ENCODE measurements at regions not wholly inside any gene's neighbourhood (a gene's known extent, or its start where the extent isn't known, plus 50 kb on each side); places are given as distances from the start of the nearest gene placed in this dataset.

GRCh38 chr7:24069751-24070150 is 214.2 kb upstream of the NPY start:
- ChIA-PET CTCF (ENCODE audit: partially characterized antibody) (no interaction called here), POLR2A (ENCODE audit: partially characterized antibody) (no interaction called here)
- DNase-seq = no peak

GRCh38 chr7:24073651-24074420 is 210.2 kb upstream of the NPY start:
- peak overlapping the region in 6 of 8 donors; percentile 40 to 79 (median 65) for H3K4me3 Mint-ChIP-seq
- no peaks in the 10 kb centered on the region for H3K27me3 ChIP-seq (ENCODE audit: insufficient read depth, low read length)
- no peak overlapping the region for H3K4me3 ChIP-seq (ENCODE audit: low read length in 2 of 2)
- peaks cover 7% of the 10 kb centered on the region for H3K4me1 ChIP-seq (ENCODE audit: insufficient read depth, low read length)
- no peak for DNase-seq
- ChIA-PET CTCF (ENCODE audit: partially characterized antibody) (no interaction called here), POLR2A (ENCODE audit: partially characterized antibody) (no interaction called here)
- H3K4me1 Mint-ChIP-seq = peaks cover 4 to 23% (median 14%) of the 10 kb centered on the region in 4 donors
- H3K36me3 Mint-ChIP-seq = no peaks in the 10 kb centered on the region
- no peaks in the 10 kb centered on the region for H3K9me3 ChIP-seq (ENCODE audit: control insufficient read depth in 1 of 2, low read length in 2 of 2)
- no peak overlapping the region for H3K27ac ChIP-seq (ENCODE audit: low read depth, low read length)
- H3K27ac Mint-ChIP-seq = peak overlapping the region in 1 of 7 donors; percentile 48
- no peaks in the 10 kb centered on the region for H3K9me3 Mint-ChIP-seq
- peaks cover 0 to 6% of the 10 kb centered on the region in 2 donors for H3K27me3 Mint-ChIP-seq
- intact Hi-C loops (cut with micrococcal nuclease) = no loop called here
- H3K36me3 ChIP-seq (ENCODE audit: insufficient read depth, low read length) = no peaks in the 10 kb centered on the region

More at GRCh38 chr7:24069751-24070150, 214.2 kb upstream of the NPY start:
- Mint-ChIP-seq H3K27me3 (peaks cover 0 to 6% of the 10 kb centered on the region in 2 donors), H3K27ac (no peak overlapping the region), H3K4me3 (no peak overlapping the region), H3K36me3 (no peaks in the 10 kb centered on the region), H3K9me3 (no peaks in the 10 kb centered on the region), H3K4me1 (peaks cover 0 to 11% (median 8%) of the 10 kb centered on the region in 4 donors)
- no peak overlapping the region for H3K4me3 ChIP-seq (ENCODE audit: low read length in 2 of 2)
- H3K4me1 ChIP-seq (ENCODE audit: insufficient read depth, low read length) = no peaks in the 10 kb centered on the region
- intact Hi-C loops (cut with micrococcal nuclease) = no loop called here
- no peak overlapping the region for H3K27ac ChIP-seq (ENCODE audit: low read depth, low read length)
- H3K27me3 ChIP-seq (ENCODE audit: insufficient read depth, low read length) = no peaks in the 10 kb centered on the region
- no peaks in the 10 kb centered on the region for H3K9me3 ChIP-seq (ENCODE audit: control insufficient read depth in 1 of 2, low read length in 2 of 2)
- no peaks in the 10 kb centered on the region for H3K36me3 ChIP-seq (ENCODE audit: insufficient read depth, low read length)

- Mint-ChIP-seq H3K27me3 (peaks cover 0 to 6% of the 10 kb centered on the region in 2 donors), H3K4me1 (peaks cover 4 to 23% (median 14%) of the 10 kb centered on the region in 4 donors), H3K4me3 (peak overlapping the region in 4 of 8 donors; percentile 0 to 79 (median 76)), H3K27ac (peak overlapping the region in 2 of 7 donors; percentile 46 to 77), H3K36me3 (no peaks in the 10 kb centered on the region), H3K9me3 (no peaks in the 10 kb centered on the region)
- Histone ChIP-seq H3K36me3 (ENCODE audit: insufficient read depth, low read length) (no peaks in the 10 kb centered on the region), H3K4me3 (ENCODE audit: low read length in 2 of 2) (no peak overlapping the region), H3K27me3 (ENCODE audit: insufficient read depth, low read length) (no peaks in the 10 kb centered on the region), H3K4me1 (ENCODE audit: insufficient read depth, low read length) (peaks cover 7% of the 10 kb centered on the region), H3K9me3 (ENCODE audit: control insufficient read depth in 1 of 2, low read length in 2 of 2) (no peaks in the 10 kb centered on the region), H3K27ac (ENCODE audit: low read depth, low read length) (no peak overlapping the region)
- DNase-seq = no peak
- POLR2A ChIA-PET (ENCODE audit: partially characterized antibody) = no interaction called here
- intact Hi-C loops (cut with micrococcal nuclease) = no loop called here
- CTCF ChIA-PET (ENCODE audit: partially characterized antibody) = no interaction called here
These were observed 208.6 kb upstream of the NPY start for GRCh38 chr7:24075426-24075810.

- ChIA-PET CTCF (ENCODE audit: partially characterized antibody) (no interaction called here), POLR2A (ENCODE audit: partially characterized antibody) (no interaction called here)
- Mint-ChIP-seq H3K9me3 (peaks cover 0 to 28% (median 11%) of the 10 kb centered on the region in 8 donors), H3K4me1 (no peaks in the 10 kb centered on the region), H3K27me3 (no peaks in the 10 kb centered on the region), H3K4me3 (no peak overlapping the region), H3K27ac (no peak overlapping the region), H3K36me3 (no peaks in the 10 kb centered on the region)
- no peaks in the 10 kb centered on the region for H3K27me3 ChIP-seq (ENCODE audit: insufficient read depth, low read length)
- no peak for DNase-seq
- H3K4me3 ChIP-seq (ENCODE audit: low read length in 2 of 2) = no peak overlapping the region
- no peak overlapping the region for H3K27ac ChIP-seq (ENCODE audit: low read depth, low read length)
- H3K4me1 ChIP-seq (ENCODE audit: insufficient read depth, low read length) = no peaks in the 10 kb centered on the region
- intact Hi-C loops (cut with micrococcal nuclease) = no loop called here
- H3K36me3 ChIP-seq (ENCODE audit: insufficient read depth, low read length) = no peaks in the 10 kb centered on the region
- H3K9me3 ChIP-seq (ENCODE audit: control insufficient read depth in 1 of 2, low read length in 2 of 2) = peaks cover 0 to 4% of the 10 kb centered on the region in 2 donors
These were observed 201.2 kb upstream of the NPY start for GRCh38 chr7:24082826-24083225.

GRCh38 chr7:24102988-24103387 is 181.0 kb upstream of the NPY start:
- Mint-ChIP-seq H3K4me1 (no peaks in the 10 kb centered on the region), H3K9me3 (peaks cover 0 to 35% (median 18%) of the 10 kb centered on the region in 8 donors), H3K36me3 (peaks cover 0 to 3% of the 10 kb centered on the region in 2 donors), H3K27ac (no peak overlapping the region), H3K4me3 (no peak overlapping the region), H3K27me3 (peaks cover 2% of the 10 kb centered on the region in 2 donors)
- intact Hi-C loops (cut with micrococcal nuclease) = no loop called here
- ChIA-PET POLR2A (ENCODE audit: partially characterized antibody) (no interaction called here), CTCF (ENCODE audit: partially characterized antibody) (no interaction called here)
- Histone ChIP-seq H3K4me3 (ENCODE audit: low read length in 2 of 2) (no peak overlapping the region), H3K27ac (ENCODE audit: low read depth, low read length) (no peak overlapping the region), H3K27me3 (ENCODE audit: insufficient read depth, low read length) (no peaks in the 10 kb centered on the region), H3K36me3 (ENCODE audit: insufficient read depth, low read length) (no peaks in the 10 kb centered on the region), H3K4me1 (ENCODE audit: insufficient read depth, low read length) (no peaks in the 10 kb centered on the region), H3K9me3 (ENCODE audit: control insufficient read depth in 1 of 2, low read length in 2 of 2) (no peaks in the 10 kb centered on the region)
- DNase-seq = no peak

- no peak for DNase-seq
- no peaks in the 10 kb centered on the region for H3K4me1 ChIP-seq (ENCODE audit: insufficient read depth, low read length)
- no peaks in the 10 kb centered on the region for H3K27me3 ChIP-seq (ENCODE audit: insufficient read depth, low read length)
- H3K4me3 ChIP-seq (ENCODE audit: low read length in 2 of 2) = no peak overlapping the region
- H3K27me3 Mint-ChIP-seq = peaks cover 7 to 8% of the 10 kb centered on the region in 2 donors
- H3K36me3 Mint-ChIP-seq = no peaks in the 10 kb centered on the region
- H3K27ac Mint-ChIP-seq = no peak overlapping the region
- H3K4me3 Mint-ChIP-seq = no peak overlapping the region
- no peak overlapping the region for H3K27ac ChIP-seq (ENCODE audit: low read depth, low read length)
- intact Hi-C loops (cut with micrococcal nuclease) = no loop called here
- CTCF ChIA-PET (ENCODE audit: partially characterized antibody) = no interaction called here
- peaks cover 0 to 4% (median 0%) of the 10 kb centered on the region in 8 donors for H3K9me3 Mint-ChIP-seq
- H3K4me1 Mint-ChIP-seq = no peaks in the 10 kb centered on the region
- POLR2A ChIA-PET (ENCODE audit: partially characterized antibody) = no interaction called here
- no peaks in the 10 kb centered on the region for H3K9me3 ChIP-seq (ENCODE audit: control insufficient read depth in 1 of 2, low read length in 2 of 2)
- no peaks in the 10 kb centered on the region for H3K36me3 ChIP-seq (ENCODE audit: insufficient read depth, low read length)
These were observed 175.0 kb upstream of the NPY start for GRCh38 chr7:24108906-24109376.

GRCh38 chr7:24110056-24110455 is 173.9 kb upstream of the NPY start:
- H3K4me1 Mint-ChIP-seq = no peaks in the 10 kb centered on the region
- intact Hi-C loops (cut with micrococcal nuclease) = no loop called here
- no peaks in the 10 kb centered on the region for H3K9me3 ChIP-seq (ENCODE audit: control insufficient read depth in 1 of 2, low read length in 2 of 2)
- peaks cover 0 to 2% (median 0%) of the 10 kb centered on the region in 8 donors for H3K9me3 Mint-ChIP-seq
- no peak overlapping the region for H3K27ac ChIP-seq (ENCODE audit: low read depth, low read length)
- peaks cover 7 to 8% of the 10 kb centered on the region in 2 donors for H3K27me3 Mint-ChIP-seq
- no peak overlapping the region for H3K27ac Mint-ChIP-seq
- H3K4me3 ChIP-seq (ENCODE audit: low read length in 2 of 2) = no peak overlapping the region
- DNase-seq = no peak
- H3K36me3 Mint-ChIP-seq = no peaks in the 10 kb centered on the region
- H3K36me3 ChIP-seq (ENCODE audit: insufficient read depth, low read length) = no peaks in the 10 kb centered on the region
- ChIA-PET CTCF (ENCODE audit: partially characterized antibody) (no interaction called here), POLR2A (ENCODE audit: partially characterized antibody) (no interaction called here)
- no peaks in the 10 kb centered on the region for H3K4me1 ChIP-seq (ENCODE audit: insufficient read depth, low read length)
- no peaks in the 10 kb centered on the region for H3K27me3 ChIP-seq (ENCODE audit: insufficient read depth, low read length)
- H3K4me3 Mint-ChIP-seq = no peak overlapping the region

Data from CD4-positive, alpha-beta memory T cell (primary cell).